Fibroblast of lung (primary cell): ENCODE measurements at regions not wholly inside any gene's neighbourhood (a gene's known extent, or its start where the extent isn't known, plus 50 kb on each side); places are given as distances from the start of the nearest gene placed in this dataset.
A peak's percentile ranks its signal among the peaks of the same experiment; 100 is the strongest.
"Not testable (repeated sequence)": the region's sequence is repeated elsewhere in the genome, so short reads cannot be mapped to it uniquely, and the experiment has no call there.

Source experiments
- DNase-seq, 2 donors: peaks; one replicate each; pipeline versions ENCODE4 v3.0.0 to v3.0.0-alpha.2; 2010; ENCODE audit warnings: low read depth in 2 of 2
- H2AFZ ChIP-seq: 2 replicates; pipeline ENCODE4 v1.5.1; 2012; ENCODE audit warnings: low read length, control low read depth, inconsistent platforms
- H3K27ac ChIP-seq: 2 replicates; pipeline ENCODE4 v1.5.1; 2011; ENCODE audit warnings: low read length, control low read depth; ENCODE audit not compliant: insufficient read depth
- H3K27me3 ChIP-seq: 2 replicates; pipeline ENCODE4 v1.5.1; 2011; ENCODE audit warnings: mild to moderate bottlenecking, low read length; ENCODE audit not compliant: control insufficient read depth, insufficient read depth
- H3K36me3 ChIP-seq: 2 replicates; pipeline ENCODE4 v1.5.1; 2011; ENCODE audit warnings: low read length; ENCODE audit not compliant: control insufficient read depth, insufficient read depth
- H3K4me1 ChIP-seq: 2 replicates; pipeline ENCODE4 v1.5.1; 2011; ENCODE audit warnings: low read length; ENCODE audit not compliant: control insufficient read depth, insufficient read depth; ENCODE audit errors: extremely low read depth
- H3K4me2 ChIP-seq: 2 replicates; pipeline ENCODE4 v1.5.1; 2011; ENCODE audit warnings: low read length, control low read depth; ENCODE audit not compliant: insufficient read depth; ENCODE audit errors: extremely low read depth
- H3K4me3 ChIP-seq, 4 experiments: fragments of 200-600 bp in 1 of 4; sonication (generic) in 1 of 4; replicated peaks in 1 of 4; 2 replicates each; pipeline ENCODE4 v1.5.1; 2011 to 2016; ENCODE audit warnings: low read length in 4 of 4, low read depth in 3 of 4, mild to moderate bottlenecking in 3 of 4, control low read depth in 2 of 4, inconsistent platforms in 1 of 4, mixed read lengths in 1 of 4; ENCODE audit not compliant: insufficient read depth in 1 of 4; ENCODE audit errors: control extremely low read depth in 1 of 4
- H3K79me2 ChIP-seq: 2 replicates; pipeline ENCODE4 v1.5.1; 2012; ENCODE audit warnings: mild to moderate bottlenecking, low read length, inconsistent platforms; ENCODE audit not compliant: control insufficient read depth, insufficient read depth
- H3K9ac ChIP-seq: 2 replicates; pipeline ENCODE4 v1.5.1; 2011; ENCODE audit warnings: mild to moderate bottlenecking, low read length, control low read depth; ENCODE audit not compliant: insufficient read depth
- H3K9me3 ChIP-seq: 2 replicates; pipeline ENCODE4 v1.5.1; 2012; ENCODE audit warnings: low read depth, low read length; ENCODE audit not compliant: control insufficient read depth, insufficient read depth
- H4K20me1 ChIP-seq: 2 replicates; pipeline ENCODE4 v1.5.1; 2011; ENCODE audit warnings: low read length; ENCODE audit not compliant: control insufficient read depth, insufficient read depth; ENCODE audit errors: extremely low read depth
- EZH2 ChIP-seq: IDR thresholded peaks from 2 replicates; pipeline ENCODE4 v1.5.1; 2012; ENCODE audit warnings: low read length, control low read depth, mild to moderate bottlenecking; ENCODE audit errors: missing control alignments
- TF ChIP-seq, protein P1 (sequence below), 2 donors: IDR thresholded peaks in 1 of 2; conservative IDR thresholded peaks in 1 of 2; 1 replicate in 1 of 2; 2 replicates in 1 of 2; pipeline ENCODE4 v1.5.1; 2011 to 2012; ENCODE audit warnings: low read length in 2 of 2, control low read depth in 1 of 2, inconsistent platforms in 1 of 2, low read depth in 1 of 2, mild to moderate bottlenecking in 1 of 2

DNA sequence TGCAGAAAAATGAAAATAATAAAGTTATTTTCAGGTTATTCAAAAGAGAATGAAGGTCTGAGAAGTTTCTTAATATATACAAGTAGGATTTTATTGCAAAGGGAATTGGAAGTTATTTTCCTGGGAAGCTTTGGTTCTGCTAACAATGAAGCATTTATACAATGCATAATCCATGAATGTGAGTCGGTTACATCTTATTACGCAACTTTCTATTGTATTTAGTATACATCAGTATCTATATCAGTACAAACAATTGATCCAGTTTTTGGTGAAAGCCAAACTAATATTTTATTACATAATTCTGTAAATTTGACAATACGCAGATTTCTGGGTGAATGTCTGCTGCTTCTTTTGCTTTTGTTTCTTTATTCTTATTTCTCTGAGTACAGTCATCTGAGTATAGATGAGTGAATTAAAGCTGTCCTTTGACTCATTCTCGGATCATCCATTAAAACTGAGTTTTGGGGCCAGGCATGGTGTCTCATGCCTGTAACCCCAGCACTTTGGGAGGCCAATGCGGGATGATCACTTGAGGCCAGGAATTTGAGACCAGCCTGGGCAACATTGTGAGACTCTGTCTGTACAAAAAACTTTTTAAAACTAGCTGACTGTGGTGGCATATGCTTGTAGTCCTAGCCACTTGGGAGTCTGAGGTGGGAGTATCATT lies 108.5 kb downstream of the SOCS6 start:
- Histone ChIP-seq H3K9ac (no peak overlapping the region), H3K27me3 (no peaks in the 10 kb centered on the region), H2AFZ (no peak overlapping the region), H3K79me2 (no peaks in the 10 kb centered on the region), H3K36me3 (no peaks in the 10 kb centered on the region), H3K4me1 (peaks cover 6% of the 10 kb centered on the region), H3K4me3 (no peak overlapping the region), H3K9me3 (no peaks in the 10 kb centered on the region), H4K20me1 (no peaks in the 10 kb centered on the region), H3K4me2 (no peak overlapping the region), H3K27ac (no peak overlapping the region)
- peak in 1 of 2 donors; percentile 33 for DNase-seq
- TF ChIP-seq, protein P1, sequence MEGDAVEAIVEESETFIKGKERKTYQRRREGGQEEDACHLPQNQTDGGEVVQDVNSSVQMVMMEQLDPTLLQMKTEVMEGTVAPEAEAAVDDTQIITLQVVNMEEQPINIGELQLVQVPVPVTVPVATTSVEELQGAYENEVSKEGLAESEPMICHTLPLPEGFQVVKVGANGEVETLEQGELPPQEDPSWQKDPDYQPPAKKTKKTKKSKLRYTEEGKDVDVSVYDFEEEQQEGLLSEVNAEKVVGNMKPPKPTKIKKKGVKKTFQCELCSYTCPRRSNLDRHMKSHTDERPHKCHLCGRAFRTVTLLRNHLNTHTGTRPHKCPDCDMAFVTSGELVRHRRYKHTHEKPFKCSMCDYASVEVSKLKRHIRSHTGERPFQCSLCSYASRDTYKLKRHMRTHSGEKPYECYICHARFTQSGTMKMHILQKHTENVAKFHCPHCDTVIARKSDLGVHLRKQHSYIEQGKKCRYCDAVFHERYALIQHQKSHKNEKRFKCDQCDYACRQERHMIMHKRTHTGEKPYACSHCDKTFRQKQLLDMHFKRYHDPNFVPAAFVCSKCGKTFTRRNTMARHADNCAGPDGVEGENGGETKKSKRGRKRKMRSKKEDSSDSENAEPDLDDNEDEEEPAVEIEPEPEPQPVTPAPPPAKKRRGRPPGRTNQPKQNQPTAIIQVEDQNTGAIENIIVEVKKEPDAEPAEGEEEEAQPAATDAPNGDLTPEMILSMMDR (conservative IDR thresholded peaks at IDR 0.05 in 1 of 2, IDR thresholded peaks at IDR 0.05 in 1 of 2; ENCODE audit: low read depth in 1 of 2, low read length in 2 of 2), result no peak
- no peak for TF ChIP-seq EZH2

DNA sequence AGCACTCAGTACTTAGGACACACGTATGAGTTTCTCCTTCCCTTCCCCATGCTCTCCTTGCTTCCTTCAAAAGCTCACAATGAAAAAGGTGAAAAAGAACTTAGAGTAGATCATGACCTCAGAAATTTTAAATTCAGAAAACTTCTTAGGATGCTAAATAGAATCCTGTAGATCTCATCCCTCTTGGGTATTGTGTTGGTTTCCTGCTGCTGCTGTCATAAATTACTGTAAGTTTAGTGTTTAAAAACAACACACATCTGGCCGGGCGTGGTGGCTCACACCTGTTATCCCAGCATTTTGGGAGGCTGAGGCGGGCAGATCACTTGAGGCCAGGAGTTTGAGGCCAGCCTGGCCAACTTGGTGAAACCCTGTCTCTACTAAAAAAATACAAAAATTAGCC lies 106.9 kb downstream of the SOCS6 start:
- not testable (repeated sequence) for H4K20me1 ChIP-seq, H3K4me1 ChIP-seq, H3K9ac ChIP-seq, H3K36me3 ChIP-seq, H3K27me3 ChIP-seq, H3K79me2 ChIP-seq, H3K27ac ChIP-seq, H3K4me2 ChIP-seq, DNase-seq, H2AFZ ChIP-seq, H3K9me3 ChIP-seq, H3K4me3 ChIP-seq

DNA sequence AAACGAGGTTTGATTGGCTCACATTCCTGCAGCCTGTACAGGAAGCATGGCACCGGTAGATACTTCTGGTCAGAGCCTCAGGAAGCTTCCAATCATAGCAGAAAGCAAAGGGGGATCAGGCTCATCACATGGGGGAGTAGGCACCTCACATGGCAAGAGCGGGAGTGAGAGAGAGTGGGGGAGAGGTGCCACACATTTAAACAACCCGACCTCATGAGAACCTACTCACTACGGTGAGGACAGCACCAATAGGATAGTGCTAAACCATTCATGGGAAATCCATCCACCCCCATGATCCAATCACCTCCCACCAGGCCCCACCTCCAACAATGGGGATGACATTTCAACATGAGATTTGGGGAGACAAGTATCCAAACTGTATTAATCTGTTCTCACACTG lies 105.8 kb downstream of the SOCS6 start:
- H3K4me3 ChIP-seq, result no peak overlapping the region
- no peaks in the 10 kb centered on the region for H3K27me3 ChIP-seq
- H3K9me3 ChIP-seq, result no peaks in the 10 kb centered on the region
- H3K4me2 ChIP-seq, result no peak overlapping the region
- H2AFZ ChIP-seq, result no peak overlapping the region
- H3K27ac ChIP-seq, result no peak overlapping the region
- H3K4me1 ChIP-seq, result peaks cover 13% of the 10 kb centered on the region
- H3K36me3 ChIP-seq, result no peaks in the 10 kb centered on the region
- no peak for TF ChIP-seq EZH2
- TF ChIP-seq, protein P1 (conservative IDR thresholded peaks at IDR 0.05 in 1 of 2, IDR thresholded peaks at IDR 0.05 in 1 of 2; ENCODE audit: low read depth in 1 of 2, low read length in 2 of 2), result no peak
- no peaks in the 10 kb centered on the region for H4K20me1 ChIP-seq
- no peak for DNase-seq
- H3K79me2 ChIP-seq, result no peaks in the 10 kb centered on the region
- H3K9ac ChIP-seq, result no peak overlapping the region
